22Rv1 (cell line): ENCODE measurements at regions not wholly inside any gene's neighbourhood (a gene's known extent, or its start where the extent isn't known, plus 50 kb on each side); places are given as distances from the start of the nearest gene placed in this dataset.
"Not testable (repeated sequence)": the region's sequence is repeated elsewhere in the genome, so short reads cannot be mapped to it uniquely, and the experiment has no call there.

Experiments used
- H3K27ac ChIP-seq: fragments of 450-650 bp; 2 replicates; pipeline ENCODE4 v1.5.1; 2017
- CTCF ChIP-seq: fragments of 450-650 bp; IDR thresholded peaks from 2 replicates; pipeline ENCODE4 v1.5.1; 2017; ENCODE audit warnings: mild to moderate bottlenecking
- ZFX ChIP-seq: fragments of 450-650 bp; IDR thresholded peaks from 2 replicates; pipeline ENCODE4 v1.6.1; 2017; ENCODE audit warnings: antibody characterized with exemption, borderline replicate concordance

- no peak overlapping the region for H3K27ac ChIP-seq
- TF ChIP-seq ZFX (no peak), CTCF (no peak)
These were observed 161.7 kb downstream of the SMARCA1 start for GRCh38 chrX:129361576-129361975.

- no peak for TF ChIP-seq ZFX
- TF ChIP-seq CTCF = peak; percentile 63
- H3K27ac ChIP-seq = no peak overlapping the region
These were observed 163.1 kb downstream of the SMARCA1 start for GRCh38 chrX:129360175-129360574.

- TF ChIP-seq ZFX = no peak
- TF ChIP-seq CTCF = no peak
- no peak overlapping the region for H3K27ac ChIP-seq
These were observed 164.0 kb downstream of the SMARCA1 start for GRCh38 chrX:129359269-129359668.

- H3K27ac ChIP-seq = not testable (repeated sequence)
These were observed 165.9 kb downstream of the SMARCA1 start for GRCh38 chrX:129357428-129357827.

- TF ChIP-seq CTCF (peak; percentile 10; the same call in 1 of the 2 replicates), ZFX (no peak)
- no peak overlapping the region for H3K27ac ChIP-seq
These were observed 176.0 kb downstream of the SMARCA1 start for GRCh38 chrX:129347291-129347690.

- no peak overlapping the region for H3K27ac ChIP-seq
- TF ChIP-seq CTCF (no peak), ZFX (no peak)
These were observed 176.7 kb downstream of the SMARCA1 start for GRCh38 chrX:129346574-129346973.

GRCh38 chrX:129337264-129337663, 186.0 kb downstream of the SMARCA1 start:
- H3K27ac ChIP-seq = not testable (repeated sequence)

- no peak overlapping the region for H3K27ac ChIP-seq
These were observed 200.2 kb downstream of the SMARCA1 start for GRCh38 chrX:129323115-129323514.

More at GRCh38 chrX:129323115-129323514, 200.2 kb downstream of the SMARCA1 start:
- TF ChIP-seq ZFX (no peak), CTCF (no peak)
